Stomach (tissue), 4 donors: ENCODE measurements at regions not wholly inside any gene's neighbourhood (a gene's known extent, or its start where the extent isn't known, plus 50 kb on each side); places are given as distances from the start of the nearest gene placed in this dataset.

ENCODE experiments used
- CTCF ChIP-seq, 7 experiments: fragments of 450-650 bp in 4 of 7; fragments of 200-600 bp in 3 of 7; sonication (generic) in 3 of 7; IDR thresholded peaks; one replicate each; pipeline ENCODE4 v1.5.1; 2016 to 2019; ENCODE audit warnings: antibody characterized with exemption in 7 of 7, control low read depth in 2 of 7, mild to moderate bottlenecking in 1 of 7
- POLR2AphosphoS5 ChIP-seq, 3 donors: sonication (generic); formaldehyde crosslinking; IDR thresholded peaks; one replicate each; pipeline ENCODE4 v1.6.1; 2016; ENCODE audit warnings: antibody characterized with exemption in 3 of 3

DNA sequence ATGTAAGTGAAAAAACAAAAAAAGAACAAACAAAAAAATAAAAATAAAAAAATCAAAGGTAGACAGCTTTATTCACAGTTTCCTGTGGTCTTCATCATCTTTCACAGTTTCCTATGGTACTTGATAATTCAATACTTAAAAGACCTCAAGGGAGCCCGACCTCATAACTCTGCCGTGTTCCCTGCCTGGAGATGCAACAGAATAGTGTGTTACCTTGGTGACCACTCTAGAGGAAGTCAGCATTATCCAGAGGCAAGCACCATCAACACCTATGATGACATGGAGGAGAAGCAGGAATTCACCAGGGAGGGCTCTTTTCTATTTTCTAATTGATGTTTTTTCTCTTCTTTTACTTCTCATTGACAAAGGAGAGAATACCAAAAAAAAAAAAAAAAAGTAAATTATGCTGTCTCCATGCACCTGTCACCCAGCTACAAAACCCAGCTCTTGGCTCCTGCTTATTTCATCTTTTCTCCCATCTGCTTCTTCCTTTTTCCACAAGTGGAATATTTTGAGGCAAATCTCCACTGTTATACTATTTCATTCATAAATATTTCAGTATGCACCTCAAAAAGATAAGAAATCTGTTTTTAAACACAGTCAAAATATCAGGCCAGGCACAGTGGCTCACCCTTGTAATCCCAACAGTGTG is 95.8 kb upstream of the STXBP5 start:
- TF ChIP-seq POLR2AphosphoS5 (IDR thresholded peaks at IDR 0.05) (no peak), CTCF (IDR thresholded peaks at IDR 0.05) (no peak)
